Liver (tissue), 3 donors: ENCODE measurements at regions not wholly inside any gene's neighbourhood (a gene's known extent, or its start where the extent isn't known, plus 50 kb on each side); places are given as distances from the start of the nearest gene placed in this dataset.

Experiments used
- ATF3 ChIP-seq: IDR thresholded peaks from 2 replicates; pipeline ENCODE4 v1.6.1; 2016; ENCODE audit warnings: antibody characterized with exemption
- REST ChIP-seq: IDR thresholded peaks from 2 replicates; pipeline ENCODE4 v1.6.1; 2016; ENCODE audit warnings: antibody characterized with exemption, mild to moderate bottlenecking
- RXRA ChIP-seq, 2 donors: IDR thresholded peaks; 2 replicates each; pipeline ENCODE4 v1.6.1; 2017 to 2018; ENCODE audit warnings: antibody characterized with exemption in 2 of 2, mild to moderate bottlenecking in 1 of 2
- SP1 ChIP-seq: IDR thresholded peaks from 2 replicates; pipeline ENCODE4 v1.6.1; 2018; ENCODE audit warnings: antibody characterized with exemption, mild to moderate bottlenecking
- YY1 ChIP-seq: IDR thresholded peaks from 2 replicates; pipeline ENCODE4 v1.6.1; 2016; ENCODE audit warnings: antibody characterized with exemption, mild to moderate bottlenecking
- TF ChIP-seq, protein P1 (sequence below): fragments of 150-350 bp; IDR thresholded peaks from 2 replicates; pipeline ENCODE4 v1.5.1; 2017; ENCODE audit warnings: improper control_type of control experiment, low read depth, low read length; ENCODE audit not compliant: missing input control
- TF ChIP-seq, protein P2 (sequence below): IDR thresholded peaks from 2 replicates; pipeline ENCODE4 v1.6.1; 2016; ENCODE audit warnings: antibody characterized with exemption
- donor health status: healthy.
- donor health status: healthy.

DNA sequence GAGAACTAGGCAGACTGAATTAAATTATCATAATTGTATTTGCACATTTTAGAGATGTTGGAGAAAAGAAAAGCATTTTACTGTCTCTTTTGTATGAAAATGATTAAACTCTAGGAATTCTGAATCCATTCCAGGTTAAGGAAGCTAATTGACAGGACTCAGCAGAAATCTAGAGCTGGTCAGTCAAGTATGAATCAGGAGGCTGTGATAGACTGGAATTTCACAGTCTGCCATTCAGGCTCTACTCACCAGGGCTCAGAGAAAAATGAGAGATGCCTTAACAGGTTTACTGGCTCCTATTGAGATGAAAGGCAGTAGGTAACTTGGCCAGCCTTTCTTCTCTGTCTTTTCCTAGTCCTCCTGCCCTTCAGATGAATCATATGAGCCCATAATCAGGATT, 693.9 kb upstream of the CHORDC1 start:
- TF ChIP-seq, protein P1, sequence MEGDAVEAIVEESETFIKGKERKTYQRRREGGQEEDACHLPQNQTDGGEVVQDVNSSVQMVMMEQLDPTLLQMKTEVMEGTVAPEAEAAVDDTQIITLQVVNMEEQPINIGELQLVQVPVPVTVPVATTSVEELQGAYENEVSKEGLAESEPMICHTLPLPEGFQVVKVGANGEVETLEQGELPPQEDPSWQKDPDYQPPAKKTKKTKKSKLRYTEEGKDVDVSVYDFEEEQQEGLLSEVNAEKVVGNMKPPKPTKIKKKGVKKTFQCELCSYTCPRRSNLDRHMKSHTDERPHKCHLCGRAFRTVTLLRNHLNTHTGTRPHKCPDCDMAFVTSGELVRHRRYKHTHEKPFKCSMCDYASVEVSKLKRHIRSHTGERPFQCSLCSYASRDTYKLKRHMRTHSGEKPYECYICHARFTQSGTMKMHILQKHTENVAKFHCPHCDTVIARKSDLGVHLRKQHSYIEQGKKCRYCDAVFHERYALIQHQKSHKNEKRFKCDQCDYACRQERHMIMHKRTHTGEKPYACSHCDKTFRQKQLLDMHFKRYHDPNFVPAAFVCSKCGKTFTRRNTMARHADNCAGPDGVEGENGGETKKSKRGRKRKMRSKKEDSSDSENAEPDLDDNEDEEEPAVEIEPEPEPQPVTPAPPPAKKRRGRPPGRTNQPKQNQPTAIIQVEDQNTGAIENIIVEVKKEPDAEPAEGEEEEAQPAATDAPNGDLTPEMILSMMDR: no peak
- TF ChIP-seq ATF3 (no peak), YY1 (no peak), SP1 (no peak), RXRA (IDR thresholded peaks at IDR 0.05) (no peak), REST (no peak)
- TF ChIP-seq, protein P2, sequence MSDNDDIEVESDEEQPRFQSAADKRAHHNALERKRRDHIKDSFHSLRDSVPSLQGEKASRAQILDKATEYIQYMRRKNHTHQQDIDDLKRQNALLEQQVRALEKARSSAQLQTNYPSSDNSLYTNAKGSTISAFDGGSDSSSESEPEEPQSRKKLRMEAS: no peak
